ENCODE measurements at regions not wholly inside any gene's neighbourhood (a gene's known extent, or its start where the extent isn't known, plus 50 kb on each side); places are given as distances from the start of the nearest gene placed in this dataset.

GRCh38 chr5:106566031-106566430 is 1104.7 kb downstream of the EFNA5 start:
- no peak overlapping the region for H3T11ph ChIP-seq (ENCODE audit: low read length)
- no peaks in the 10 kb centered on the region for H3K79me2 ChIP-seq (ENCODE audit: insufficient read depth, low read length)
- H3K4me2 ChIP-seq (ENCODE audit: insufficient read depth, insufficient read length, low read length) = no peak overlapping the region
- no peak overlapping the region for H3K18ac ChIP-seq (ENCODE audit: insufficient read length, low read depth, low read length)
- H3K9me3 Mint-ChIP-seq = peaks cover 6 to 8% of the 10 kb centered on the region in 2 experiments; a peak in 4 of 5 replicates
- H2AFZ ChIP-seq (ENCODE audit: low read length) = no peak overlapping the region
- no peak overlapping the region for H3K14ac ChIP-seq (ENCODE audit: insufficient read depth, low read length)
- no peak overlapping the region for H4K8ac ChIP-seq (replicated peaks; ENCODE audit: insufficient read length, low read depth, low read length)
- no peaks in the 10 kb centered on the region for H3K27me3 Mint-ChIP-seq (ENCODE audit: low read depth)
- H4K5ac ChIP-seq (ENCODE audit: insufficient read length, low read depth, low read length) = no peak overlapping the region
- no peak overlapping the region for H3K27ac Mint-ChIP-seq
- DNase-seq = no peak
- H3K27ac ChIP-seq (ENCODE audit: insufficient read length, low read depth, low read length) = no peak overlapping the region
- H3K4me3 Mint-ChIP-seq = no peak overlapping the region
- no peak overlapping the region for H2BK15ac ChIP-seq (ENCODE audit: low read depth, low read length)
- no peak overlapping the region for H4K91ac ChIP-seq (ENCODE audit: insufficient read length, low read depth, low read length)
- H2BK12ac ChIP-seq (ENCODE audit: insufficient read length, low read depth, low read length) = no peak overlapping the region
- no peaks in the 10 kb centered on the region for H3K27me3 ChIP-seq (ENCODE audit: insufficient read depth, low read length)
- no peaks in the 10 kb centered on the region for H3K79me1 ChIP-seq (ENCODE audit: insufficient read depth, low read depth, low read length, poor library complexity, severe bottlenecking)
- H3K4ac ChIP-seq (ENCODE audit: low read depth, low read length) = no peak overlapping the region
- H2BK5ac ChIP-seq (ENCODE audit: insufficient read length, low read length) = no peak overlapping the region
- no peak overlapping the region for H2BK120ac ChIP-seq (ENCODE audit: low read depth, low read length, poor library complexity, severe bottlenecking)
- H3K23me2 ChIP-seq (ENCODE audit: insufficient read length, low read depth, low read length, poor library complexity, severe bottlenecking) = no peaks in the 10 kb centered on the region
- no peaks in the 10 kb centered on the region for H4K20me1 ChIP-seq (ENCODE audit: control insufficient read depth, insufficient read depth, insufficient read length)
- H3K36me3 Mint-ChIP-seq (ENCODE audit: insufficient read depth in 1 of 3, low read depth in 3 of 3) = peaks cover 0 to 4% (median 0%) of the 10 kb centered on the region in 3 experiments; a peak in 1 of 7 replicates
- no peak overlapping the region for H3K56ac ChIP-seq (ENCODE audit: insufficient read length, low read depth, low read length)
- no peak overlapping the region for H3K9ac ChIP-seq (ENCODE audit: extremely low read depth, insufficient read length, low read length)
- no peak for TF ChIP-seq CTCF (conservative IDR thresholded peaks at IDR 0.05)
- H3K23ac ChIP-seq (ENCODE audit: insufficient read length, low read depth, low read length) = no peak overlapping the region
- no peaks in the 10 kb centered on the region for H3K4me1 ChIP-seq (ENCODE audit: insufficient read depth, low read length)
- no peak overlapping the region for H2BK20ac ChIP-seq (ENCODE audit: low read depth, low read length, poor library complexity, severe bottlenecking)
- no CpG with 5 or more reads among the region's 4 CpGs for WGBS (ENCODE audit: extremely low coverage, insufficient read length, low lambda C conversion rate)
- H3K9me3 ChIP-seq (ENCODE audit: control insufficient read depth, low read depth, low read length) = no peaks in the 10 kb centered on the region
- no peak overlapping the region for H2AK5ac ChIP-seq (ENCODE audit: insufficient read length, low read length)
- no peaks in the 10 kb centered on the region for H3K4me1 Mint-ChIP-seq
